Uterus (tissue), 2 donors: ENCODE measurements at regions not wholly inside any gene's neighbourhood (a gene's known extent, or its start where the extent isn't known, plus 50 kb on each side); places are given as distances from the start of the nearest gene placed in this dataset.

Source experiments
- CTCF ChIP-seq, 4 experiments: fragments of 200-600 bp in 2 of 4; fragments of 450-650 bp in 2 of 4; sonication (generic) in 2 of 4; IDR thresholded peaks; one replicate each; pipeline ENCODE4 v1.5.1; 2016 to 2019; ENCODE audit warnings: antibody characterized with exemption in 4 of 4, mild to moderate bottlenecking in 2 of 4, moderate library complexity in 1 of 4
- POLR2A ChIP-seq, 2 donors: fragments of 450-650 bp; IDR thresholded peaks; one replicate each; pipeline ENCODE4 v1.6.1; 2016; ENCODE audit warnings: antibody characterized with exemption in 2 of 2, mild to moderate bottlenecking in 1 of 2, moderate library complexity in 1 of 2

DNA sequence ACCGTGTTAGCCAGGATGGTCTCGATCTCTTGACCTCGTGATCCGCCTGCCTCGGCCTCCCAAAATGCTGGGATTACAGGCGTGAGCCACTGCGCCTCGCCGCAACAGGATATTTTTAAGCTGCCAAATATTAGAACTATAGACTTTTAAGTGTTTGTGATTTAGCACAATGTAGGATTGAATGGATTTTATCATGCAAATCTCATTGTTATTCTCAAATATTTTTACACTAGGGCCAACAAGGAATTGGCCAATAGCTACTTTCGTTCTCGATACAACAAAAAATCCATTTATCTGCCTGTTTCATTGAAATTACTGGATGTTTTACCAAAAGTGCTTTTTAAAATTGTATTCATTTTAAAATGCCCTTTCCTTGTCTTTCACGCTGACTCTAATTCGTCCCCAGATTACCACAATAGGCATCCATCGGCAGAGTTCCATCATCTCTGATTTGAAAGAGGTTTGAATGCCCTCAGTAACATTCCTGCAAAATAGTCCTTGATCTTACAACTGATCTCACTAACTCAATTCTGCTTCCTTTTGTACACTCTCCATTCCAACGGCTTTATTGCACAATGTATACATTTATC is 99.6 kb upstream of the ROBO2 start:
- TF ChIP-seq POLR2A (IDR thresholded peaks at IDR 0.05) (no peak), CTCF (IDR thresholded peaks at IDR 0.05) (no peak)
